ENCODE measurements at regions not wholly inside any gene's neighbourhood (a gene's known extent, or its start where the extent isn't known, plus 50 kb on each side); places are given as distances from the start of the nearest gene placed in this dataset.

- no peaks in the 10 kb centered on the region for H3K79me2 ChIP-seq (ENCODE audit: control insufficient read depth, insufficient read depth, low read length)
- intact Hi-C loops (cut with micrococcal nuclease) = no loop called here
- dilution Hi-C loops (cut with MboI; ENCODE audit: extremely low pct_ligation_motif_present, low sequenced_read_pairs) = no loop called here
- H3K9me3 ChIP-seq (replicated peaks; ENCODE audit: control insufficient read depth, insufficient read depth, low read length) = no peaks in the 10 kb centered on the region
- DNase-seq (ENCODE audit: low read depth, low spot score) (no peak), FAIRE-seq (no peak)
- ChIA-PET POLR2A (no interaction called here), CTCF (no interaction called here)
- no peak overlapping the region for H3K9ac ChIP-seq (replicated peaks; ENCODE audit: extremely low read depth, insufficient read depth, low read length)
- no peaks in the 10 kb centered on the region for H3K9me1 ChIP-seq (replicated peaks; ENCODE audit: control insufficient read depth, extremely low read depth, insufficient read depth, low read length)
- no peak overlapping the region for H3K4me2 ChIP-seq (ENCODE audit: insufficient read depth, low read length)
- no TSS peak for BruUV-seq (replicated peaks)
- no peaks in the 10 kb centered on the region for H4K20me1 ChIP-seq (replicated peaks; ENCODE audit: control insufficient read depth, extremely low read depth, insufficient read depth, low read length)
- H3K36me3 ChIP-seq (ENCODE audit: control insufficient read depth in 2 of 2, extremely low read depth in 1 of 2, insufficient read depth in 2 of 2, low read length in 2 of 2) = no peaks in the 10 kb centered on the region
- H3K4me1 ChIP-seq (ENCODE audit: control insufficient read depth, extremely low read depth, insufficient read depth, low read length) = no peaks in the 10 kb centered on the region
- no peak overlapping the region for H3K4me3 ChIP-seq (replicated peaks in 1 of 3; ENCODE audit: insufficient read depth in 1 of 3, low read depth in 1 of 3, low read length in 3 of 3)
- H3K27me3 ChIP-seq (ENCODE audit: control insufficient read depth in 2 of 2, insufficient read depth in 2 of 2, low read length in 2 of 2) = no peaks in the 10 kb centered on the region
- no peak overlapping the region for H3K27ac ChIP-seq (ENCODE audit: insufficient read depth, low read depth, low read length)
- no peak overlapping the region for H2AFZ ChIP-seq (ENCODE audit: low read depth, low read length)
- no peak for TF ChIP-seq MYC (IDR thresholded peaks at IDR 0.05; ENCODE audit: low read depth, low read length)
- no peak for TF ChIP-seq CTCF (IDR thresholded peaks at IDR 0.05; ENCODE audit: extremely low read depth in 1 of 2, insufficient read depth in 1 of 2, low read depth in 1 of 2, low read length in 2 of 2)
- TF ChIP-seq GATA2 (IDR thresholded peaks at IDR 0.05; ENCODE audit: insufficient read depth, insufficient read length, low read depth, low read length) = no peak
- TF ChIP-seq POLR2AphosphoS5 (IDR thresholded peaks at IDR 0.05; ENCODE audit: insufficient read depth, low read depth, low read length) = no peak
- no peak for TF ChIP-seq POLR2A (IDR thresholded peaks at IDR 0.05; ENCODE audit: low read depth, low read length)
- TF ChIP-seq JUN (IDR thresholded peaks at IDR 0.05; ENCODE audit: borderline replicate concordance, insufficient read depth, insufficient read length, low read depth) = no peak
- TF ChIP-seq EZH2 (IDR thresholded peaks at IDR 0.05; ENCODE audit: borderline replicate concordance, low read depth, low read length, severe bottlenecking) = no peak
- no peak for TF ChIP-seq FOS (IDR thresholded peaks at IDR 0.05; ENCODE audit: borderline replicate concordance, insufficient read depth, low read length)
- no peak for TF ChIP-seq MAX (IDR thresholded peaks at IDR 0.05; ENCODE audit: insufficient read depth, insufficient read length)
Measured at GRCh38 chr16:80167657-80168390, 373.0 kb upstream of the DYNLRB2 start.

Measured in endothelial cell of umbilical vein (primary cell).